ENCODE measurements at regions not wholly inside any gene's neighbourhood (a gene's known extent, or its start where the extent isn't known, plus 50 kb on each side); places are given as distances from the start of the nearest gene placed in this dataset.
"Not testable (repeated sequence)": the region's sequence is repeated elsewhere in the genome, so short reads cannot be mapped to it uniquely, and the experiment has no call there.

- no peak for DNase-seq (ENCODE audit: low read depth in 2 of 2)
Measured at GRCh38 chr6:139886396-139886795, 511.9 kb upstream of the CITED2 start.

- DNase-seq (ENCODE audit: low read depth in 2 of 2), result no peak
Measured at GRCh38 chr6:139885909-139886308, 511.5 kb upstream of the CITED2 start.

GRCh38 chr6:139883776-139884175 is 509.3 kb upstream of the CITED2 start:
- DNase-seq (ENCODE audit: low read depth in 2 of 2), result no peak

DNA sequence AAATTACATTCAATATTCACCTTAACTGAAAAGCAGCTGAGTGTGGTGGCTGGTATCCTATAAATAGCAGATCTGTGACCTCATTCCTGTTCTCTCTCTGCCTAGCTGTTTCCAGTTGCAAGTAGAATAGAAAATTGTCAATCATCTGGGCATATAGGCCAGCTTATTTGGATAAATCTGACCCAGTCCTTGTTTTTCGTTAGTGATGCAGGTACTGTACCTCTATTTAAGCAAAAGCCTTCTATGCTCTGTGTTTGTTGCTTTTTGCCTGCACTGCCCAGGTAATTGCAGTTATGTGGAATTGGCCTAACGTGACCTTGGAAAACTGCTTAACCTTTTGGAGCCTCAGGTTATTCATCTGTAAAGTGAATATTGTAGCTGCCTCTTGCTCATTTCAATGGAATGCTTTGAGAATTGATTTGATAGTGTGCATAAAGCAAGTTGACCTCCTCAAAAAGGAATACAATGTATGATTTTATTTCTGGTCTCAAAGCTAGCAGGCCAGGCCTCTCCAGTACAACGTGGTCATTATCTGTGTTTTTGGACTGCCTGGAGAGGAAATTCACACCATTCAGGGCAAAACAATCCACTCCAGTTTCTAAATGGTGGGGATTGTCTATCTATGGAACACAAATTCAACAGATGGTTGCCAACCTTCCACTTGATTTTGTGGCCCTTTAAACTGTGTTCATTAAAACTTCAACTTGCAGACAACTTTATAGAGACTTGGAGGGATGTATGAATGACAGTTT is 508.7 kb upstream of the CITED2 start:
- DNase-seq (ENCODE audit: low read depth in 2 of 2), result no peak

GRCh38 chr6:139882234-139882633 is 507.8 kb upstream of the CITED2 start:
- DNase-seq (ENCODE audit: low read depth in 2 of 2), result no peak

GRCh38 chr6:139881728-139882211 is 507.3 kb upstream of the CITED2 start:
- no peak for DNase-seq (ENCODE audit: low read depth in 2 of 2)

DNA sequence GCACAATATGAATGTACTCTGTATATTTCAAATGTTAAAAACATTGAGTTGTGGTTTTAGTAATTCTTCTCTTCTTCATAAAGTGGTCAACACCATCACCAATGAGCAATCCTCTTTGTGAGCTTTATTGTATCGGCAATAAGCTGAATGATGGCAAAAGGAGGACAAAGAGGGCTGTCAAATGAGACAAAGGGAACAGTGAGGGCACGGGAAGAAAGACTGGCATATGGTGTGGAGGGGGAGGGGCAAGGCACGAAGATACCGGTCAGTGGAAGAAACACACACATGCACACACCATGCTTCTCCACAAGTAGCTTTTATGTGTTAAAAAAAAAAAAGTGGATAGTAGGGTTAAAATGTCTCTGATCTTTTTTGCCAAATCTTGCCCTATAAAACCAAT is 506.8 kb upstream of the CITED2 start:
- DNase-seq (ENCODE audit: low read depth in 2 of 2), result no peak

DNA sequence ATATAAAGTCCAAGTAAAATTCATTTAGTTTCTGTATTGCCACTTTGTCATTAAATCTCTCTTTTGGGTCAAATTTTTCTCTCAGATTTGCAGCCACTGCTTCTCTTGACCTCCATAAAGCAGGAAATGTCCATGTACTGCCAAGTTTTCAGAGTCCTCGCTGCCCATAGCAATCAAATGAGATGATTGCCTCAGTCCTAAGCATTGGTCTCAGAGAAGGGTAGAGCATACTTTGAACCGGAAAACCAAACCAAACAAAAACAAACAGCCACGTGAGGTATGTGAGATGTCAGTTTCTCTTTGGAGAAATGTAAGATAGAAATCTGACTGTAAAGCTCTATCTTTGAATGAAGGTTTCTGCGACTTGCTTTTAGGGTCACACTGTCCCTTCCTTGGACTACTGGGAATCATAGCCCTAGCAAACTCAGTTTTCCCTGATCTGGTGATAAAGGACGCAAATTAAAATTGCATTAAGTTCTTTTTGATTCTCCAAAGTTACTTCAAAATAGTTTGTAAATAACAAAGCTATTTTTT is 505.4 kb upstream of the CITED2 start:
- DNase-seq (ENCODE audit: low read depth in 2 of 2), result no peak

DNA sequence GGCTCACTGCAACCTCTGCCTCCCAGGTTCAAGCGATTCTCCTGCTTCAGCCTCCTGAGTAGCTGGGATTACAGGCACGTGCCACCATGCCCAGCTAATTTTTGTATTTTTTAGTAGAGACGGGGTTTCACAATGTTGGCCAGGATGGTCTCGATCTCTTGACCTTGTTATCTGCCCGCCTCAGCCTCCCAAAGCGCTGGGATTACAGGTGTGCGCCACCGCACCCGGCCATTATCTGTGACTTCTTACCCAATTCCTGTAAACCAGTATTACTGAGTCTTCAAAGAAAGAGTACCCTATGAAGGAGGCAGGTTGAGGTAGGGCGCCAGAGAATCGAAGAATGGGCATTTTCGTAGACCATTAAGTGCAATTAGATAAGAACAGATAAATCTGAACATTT is 504.8 kb upstream of the CITED2 start:
- not testable (repeated sequence) for DNase-seq (ENCODE audit: low read depth in 2 of 2)

DNA sequence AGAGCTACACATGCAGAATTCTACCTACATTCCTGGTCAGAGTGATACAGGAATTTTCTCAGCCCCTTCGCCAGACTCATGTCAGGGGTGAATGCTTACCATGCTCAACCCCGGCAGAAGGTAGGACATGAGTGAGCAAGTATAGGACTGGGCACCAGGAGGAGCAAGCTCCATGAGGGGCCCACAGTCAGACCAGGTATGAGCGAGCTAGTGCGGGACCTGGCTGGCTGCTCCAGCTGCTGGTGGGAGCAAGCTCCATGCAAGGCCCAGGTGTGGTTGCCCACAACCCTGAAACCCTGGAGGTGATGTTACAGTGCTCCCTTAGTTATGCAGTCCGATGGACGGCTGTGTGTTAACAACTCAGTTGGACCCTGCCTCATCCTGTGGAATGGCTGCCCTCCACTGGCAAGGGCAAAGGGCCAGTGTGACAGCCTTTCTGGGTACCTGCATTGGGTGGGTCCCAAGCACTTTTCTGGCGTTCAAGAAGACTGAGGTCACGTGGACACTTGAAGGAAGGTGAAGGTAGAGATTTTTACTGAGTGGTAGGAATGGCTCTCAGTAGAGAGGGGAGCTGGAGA is 503.5 kb upstream of the CITED2 start:
- DNase-seq (ENCODE audit: low read depth in 2 of 2), result no peak

- no peak for DNase-seq (ENCODE audit: low read depth in 2 of 2)
Measured at GRCh38 chr6:139872665-139873064, 498.2 kb upstream of the CITED2 start.

DNA sequence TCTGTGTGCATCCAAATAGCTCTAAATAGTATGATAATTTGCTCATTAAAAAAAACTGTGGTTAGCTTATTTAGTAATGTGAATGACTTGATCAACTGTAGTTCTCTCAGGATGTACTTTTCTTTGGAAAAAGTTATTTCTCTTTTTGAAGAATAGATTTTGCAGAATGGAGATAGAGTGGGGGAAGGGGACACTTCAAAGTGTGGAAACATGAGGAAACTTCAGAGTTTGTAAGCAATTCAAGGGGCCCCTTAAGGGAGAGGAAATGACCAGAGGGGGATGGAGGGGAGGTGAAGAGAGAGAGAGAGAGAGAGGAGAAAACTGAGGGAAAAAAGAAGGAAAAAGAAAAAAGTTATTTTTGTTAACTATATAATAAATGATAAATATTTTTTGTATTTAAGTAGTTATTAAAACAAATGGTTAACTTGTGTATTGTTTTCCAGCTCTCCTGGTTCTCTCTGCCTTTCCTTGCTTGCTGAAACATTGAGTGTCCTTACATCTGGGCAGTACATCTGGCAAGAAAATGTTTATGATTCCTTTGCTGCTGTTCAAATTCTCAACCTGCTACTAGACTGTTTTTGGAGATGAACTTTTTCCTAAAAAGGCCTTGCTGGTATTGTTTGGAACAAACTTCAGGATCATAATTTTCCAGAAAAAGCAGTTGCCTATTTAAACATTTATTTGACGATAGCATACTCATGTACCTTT is 497.5 kb upstream of the CITED2 start:
- no peak for DNase-seq (ENCODE audit: low read depth in 2 of 2)

GRCh38 chr6:139871165-139871710 is 496.8 kb upstream of the CITED2 start:
- DNase-seq (ENCODE audit: low read depth in 2 of 2), result no peak

- DNase-seq (ENCODE audit: low read depth in 2 of 2), result no peak
Measured at GRCh38 chr6:139868576-139868975, 494.1 kb upstream of the CITED2 start.

DNA sequence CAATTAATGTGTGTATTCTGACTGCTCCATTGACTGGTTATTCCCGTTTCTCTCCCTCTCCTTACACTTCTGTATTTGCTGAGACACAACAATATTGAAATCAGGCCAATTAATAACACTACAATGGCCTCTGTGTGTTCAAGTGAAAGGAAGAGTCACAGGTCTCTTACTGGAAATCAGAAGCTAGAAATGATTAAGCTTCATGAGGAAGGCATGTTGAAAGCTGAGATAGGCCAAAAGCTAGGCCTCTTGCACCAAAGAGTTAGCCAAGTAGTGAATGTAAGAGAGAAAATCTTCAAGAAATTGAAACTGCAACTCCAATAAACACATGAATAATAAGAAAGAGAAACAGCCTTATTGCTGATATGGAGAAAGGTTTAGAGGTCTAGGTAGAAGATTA is 489.5 kb upstream of the CITED2 start:
- DNase-seq (ENCODE audit: low read depth in 2 of 2), result no peak

DNA sequence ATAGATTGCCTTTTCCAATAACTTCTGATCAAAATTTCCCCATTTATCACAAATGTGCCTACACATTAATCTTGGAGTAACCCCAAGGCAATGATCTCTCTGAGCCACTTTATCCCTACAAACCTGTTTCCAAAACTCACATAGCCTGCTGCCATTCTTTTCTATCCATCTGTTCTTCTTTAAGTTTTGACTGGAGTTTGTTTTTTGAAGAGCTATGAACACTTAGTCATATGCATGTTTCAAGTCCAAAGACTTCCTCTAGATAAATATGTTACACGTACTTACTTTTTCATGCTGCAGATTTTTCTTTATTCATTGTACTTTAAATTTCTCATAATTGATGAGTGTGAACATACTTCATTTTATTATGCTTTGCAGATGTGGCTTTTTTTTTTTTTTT is 488.9 kb upstream of the CITED2 start:
- DNase-seq (ENCODE audit: low read depth in 2 of 2), result no peak

- no peak for DNase-seq (ENCODE audit: low read depth in 2 of 2)
Measured at GRCh38 chr6:139862311-139862710, 487.9 kb upstream of the CITED2 start.

- no peak for DNase-seq (ENCODE audit: low read depth in 2 of 2)
Measured at GRCh38 chr6:139860203-139860602, 485.8 kb upstream of the CITED2 start.

- no peak for DNase-seq (ENCODE audit: low read depth in 2 of 2)
Measured at GRCh38 chr6:139858429-139858828, 484.0 kb upstream of the CITED2 start.

DNA sequence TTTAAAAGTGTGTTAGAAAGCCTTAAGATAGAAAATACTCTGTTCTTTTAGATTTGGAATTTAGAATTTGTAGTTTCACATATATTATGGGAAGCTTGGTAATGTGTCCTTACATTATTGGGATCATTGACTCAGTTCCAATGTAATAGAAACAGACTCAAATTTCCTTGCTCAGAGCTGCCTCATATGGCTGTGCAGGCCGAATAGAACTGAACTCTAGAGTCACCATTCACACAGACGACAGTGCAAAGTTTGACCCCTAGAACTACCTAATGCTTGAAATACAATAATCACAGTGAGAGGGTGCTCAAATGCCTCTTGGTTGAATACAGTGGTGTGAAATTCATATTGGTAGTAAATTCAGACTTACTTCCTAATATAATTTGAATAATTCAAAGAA is 482.7 kb upstream of the CITED2 start:
- DNase-seq (ENCODE audit: low read depth in 2 of 2), result no peak

DNA sequence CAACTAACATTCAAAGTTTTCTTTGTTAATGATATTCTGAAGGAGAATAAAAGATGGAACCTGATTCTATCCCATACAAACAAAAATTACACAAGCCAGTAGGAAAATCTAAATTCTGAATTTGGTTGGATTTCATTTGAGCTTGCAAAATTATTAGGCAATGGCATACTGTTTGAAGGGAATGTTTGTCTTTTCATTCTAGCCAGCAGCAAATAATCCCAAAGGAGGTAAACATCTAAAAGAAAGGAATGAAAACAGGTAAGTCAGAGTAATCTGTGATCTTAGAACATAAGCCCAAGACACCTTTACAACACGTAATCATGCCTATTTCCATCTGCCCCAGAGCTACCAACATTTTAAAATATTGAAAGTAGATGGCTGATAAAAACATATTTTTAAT is 482.1 kb upstream of the CITED2 start:
- no peak for DNase-seq (ENCODE audit: low read depth in 2 of 2)

DNA sequence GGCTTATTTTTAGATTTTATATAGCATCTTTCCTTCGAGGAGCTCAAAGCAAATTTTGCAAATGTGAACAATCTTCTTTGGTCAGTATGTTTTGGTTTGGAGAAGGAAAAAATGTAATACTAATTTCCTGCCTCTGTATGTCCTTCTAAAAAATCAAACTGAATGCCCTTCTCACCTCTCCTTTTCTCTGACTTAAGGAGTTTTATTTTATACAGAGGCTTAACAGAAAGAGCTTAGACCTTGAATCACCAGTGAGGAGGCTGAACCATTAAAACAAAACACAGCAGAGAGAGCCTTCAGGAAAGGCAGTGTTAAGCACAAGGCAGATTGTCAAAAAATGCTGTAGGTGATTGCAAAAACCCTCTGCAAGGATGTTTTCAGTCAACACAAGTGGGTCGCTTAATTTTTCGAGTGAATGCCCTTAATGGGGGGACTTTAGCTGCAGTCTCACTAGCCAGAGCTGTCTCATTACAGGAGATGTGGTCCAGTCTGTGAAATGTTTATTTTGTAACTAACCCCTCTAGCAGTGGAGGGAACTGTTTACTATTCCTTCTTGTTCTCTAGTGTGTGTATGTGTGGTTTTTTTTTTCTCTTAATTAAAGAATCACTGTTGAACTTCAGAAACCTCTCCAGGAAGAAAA is 481.3 kb upstream of the CITED2 start:
- no peak for DNase-seq (ENCODE audit: low read depth in 2 of 2)

Data from stimulated activated CD8-positive, alpha-beta memory T cell treated with anti-CD3 and anti-CD28 coated beads, Interleukin-7, amount 100 ng/mL, for 4 hours (primary cell).